Middle frontal gyrus (tissue), 1 donor: ENCODE measurements at regions not wholly inside any gene's neighbourhood (a gene's known extent, or its start where the extent isn't known, plus 50 kb on each side); places are given as distances from the start of the nearest gene placed in this dataset.

Source experiments
- DNase-seq: peaks from one replicate; pipeline ENCODE4 v3.0.0-alpha.2; 2015; ENCODE audit warnings: low spot score; ENCODE audit errors: extremely low spot score

DNA sequence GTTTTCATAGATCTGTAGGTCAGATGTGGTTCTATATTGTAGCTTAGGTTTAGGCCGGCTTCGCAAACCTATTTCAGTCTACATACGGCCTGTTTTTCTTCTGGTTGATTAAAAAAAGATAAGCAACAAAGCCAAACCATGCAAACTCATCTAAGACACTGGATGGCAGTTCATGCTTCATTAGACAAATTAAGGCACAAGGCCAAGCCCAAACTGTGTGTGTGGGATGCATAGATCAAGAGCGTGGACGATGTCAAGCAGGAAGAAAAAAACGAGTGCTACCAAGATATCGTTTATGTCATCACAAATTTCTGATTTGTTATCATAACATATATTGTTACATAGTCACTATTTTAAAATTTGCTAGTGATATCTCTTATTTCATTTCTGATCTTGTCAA is 357.6 kb upstream of the KIRREL3 start:
- no peak for DNase-seq

DNA sequence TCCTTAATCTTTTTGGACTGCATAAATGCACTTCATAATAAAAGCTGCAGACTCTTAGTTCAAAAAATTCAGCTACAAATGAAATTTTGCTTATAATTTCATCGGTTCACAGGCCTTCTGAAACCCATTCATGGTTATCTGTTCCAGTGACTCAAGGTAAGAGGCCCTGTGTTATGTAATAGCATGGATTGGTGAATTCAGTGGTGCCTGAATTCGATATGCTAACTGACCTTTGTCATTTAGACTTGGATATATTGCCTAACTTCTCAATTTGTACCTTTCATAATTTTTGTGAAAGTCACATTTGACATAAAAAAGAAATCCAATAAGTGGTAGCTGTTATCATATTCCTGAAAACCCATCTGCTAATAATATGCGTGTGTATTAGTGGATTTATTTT is 349.9 kb upstream of the KIRREL3 start:
- no peak for DNase-seq

DNA sequence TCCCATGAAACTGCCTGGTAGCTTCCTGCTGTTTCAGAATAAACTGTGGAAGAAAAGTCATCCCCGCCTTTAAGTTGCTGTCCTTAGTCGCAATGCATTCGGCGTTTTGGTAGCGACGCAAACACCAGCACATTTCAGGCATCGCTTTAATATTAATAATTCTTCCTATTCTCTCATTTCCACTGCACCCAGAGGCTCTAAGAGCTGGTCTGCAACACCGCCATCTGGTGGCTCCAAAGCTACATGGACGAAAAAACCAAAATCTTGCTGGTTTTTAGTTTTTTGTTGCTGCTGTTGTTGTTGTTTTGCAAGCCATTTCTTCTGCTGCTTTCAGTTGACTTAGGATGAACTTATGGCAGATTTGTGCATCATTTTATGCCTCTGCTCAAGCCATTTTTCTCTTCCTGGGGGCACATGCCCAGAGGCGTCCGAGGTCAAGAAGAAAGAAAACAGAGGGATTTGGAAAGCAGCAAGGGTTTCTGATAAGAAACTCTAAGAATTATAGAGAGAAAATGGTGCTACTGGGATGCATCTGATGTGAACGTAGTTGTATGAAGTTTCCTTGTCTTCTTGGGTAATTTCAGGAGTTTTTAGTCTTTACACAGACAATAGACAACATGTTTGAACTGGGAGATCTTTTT is 345.4 kb upstream of the KIRREL3 start:
- peak; percentile 63 for DNase-seq

DNA sequence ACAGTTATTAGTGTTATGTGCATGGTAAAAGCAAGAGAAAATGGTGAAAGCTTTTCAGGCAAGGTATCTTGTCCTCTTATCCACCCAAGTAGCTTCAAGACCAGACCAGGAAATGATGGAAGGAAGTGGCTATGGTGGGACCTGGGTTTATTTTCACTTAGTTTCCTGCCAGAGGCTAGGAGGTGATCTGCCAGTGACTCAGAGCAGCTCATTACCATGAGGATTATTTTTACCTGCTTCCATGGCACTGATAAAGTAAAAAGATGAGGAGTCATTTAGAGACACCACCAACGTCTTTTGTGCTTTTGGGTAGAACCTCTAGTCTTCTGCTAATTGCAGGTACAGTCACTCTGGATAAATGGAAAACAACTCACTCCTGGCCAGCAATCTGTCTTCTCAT is 339.9 kb upstream of the KIRREL3 start:
- no peak for DNase-seq

DNA sequence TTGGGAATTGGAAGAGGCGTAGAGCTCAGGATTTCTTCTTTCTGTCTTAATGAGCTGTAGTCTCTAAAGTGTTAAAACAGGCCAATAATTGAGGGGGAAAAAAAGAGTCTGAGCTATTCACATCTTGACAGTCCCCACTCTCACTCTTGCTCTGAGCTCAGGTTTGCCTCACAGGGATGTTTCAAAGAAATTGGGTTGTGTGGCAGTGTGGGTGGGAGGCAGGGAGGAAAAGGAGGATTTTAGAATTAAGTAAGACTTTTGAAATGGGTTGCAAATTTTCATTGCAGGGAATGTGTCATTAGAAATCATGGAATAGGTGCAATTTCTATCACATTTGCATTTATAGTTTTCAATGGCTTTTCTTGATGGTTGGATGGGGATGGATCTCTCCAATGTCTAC is 338.8 kb upstream of the KIRREL3 start:
- DNase-seq: no peak

DNA sequence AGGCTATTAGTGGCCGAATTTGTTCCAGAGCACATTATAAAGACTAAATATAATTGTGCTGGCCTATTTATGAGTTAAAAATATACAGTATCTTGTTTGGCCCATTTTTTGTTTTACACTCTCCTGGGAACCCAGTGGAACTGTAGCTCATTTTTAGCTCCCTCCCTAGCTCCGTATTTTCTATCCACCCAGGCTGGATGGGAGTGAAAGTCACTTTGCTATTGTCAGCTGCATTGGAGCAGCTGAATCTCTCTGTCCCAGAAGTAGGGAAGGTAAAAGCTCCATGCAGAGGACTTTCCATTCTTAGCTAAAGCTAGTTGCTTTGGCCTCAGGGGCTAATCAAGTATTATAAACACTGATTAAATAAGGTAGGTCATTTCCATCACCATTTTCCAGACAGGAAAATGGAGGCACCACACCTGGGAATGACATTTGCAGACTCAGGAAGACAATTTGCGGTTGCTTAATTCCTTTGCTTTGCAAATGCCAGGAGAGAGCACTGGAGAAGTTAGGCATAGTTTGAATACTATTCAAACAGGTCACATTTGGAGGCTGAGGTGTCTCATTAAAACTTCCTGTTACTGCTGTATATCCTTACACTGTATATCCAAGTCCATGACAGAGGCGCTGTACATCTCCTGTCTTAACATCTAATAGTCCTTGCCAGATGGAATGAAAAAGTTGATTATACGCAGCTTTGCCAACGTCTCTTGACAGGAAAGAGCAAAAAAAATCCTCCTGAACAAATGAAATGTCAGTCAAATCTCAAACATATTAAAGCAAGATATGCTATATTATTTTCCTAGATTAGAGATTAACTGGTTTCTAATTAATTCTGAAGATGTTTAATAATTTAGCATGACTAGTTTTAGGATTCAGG is 338.1 kb upstream of the KIRREL3 start:
- DNase-seq: no peak

DNA sequence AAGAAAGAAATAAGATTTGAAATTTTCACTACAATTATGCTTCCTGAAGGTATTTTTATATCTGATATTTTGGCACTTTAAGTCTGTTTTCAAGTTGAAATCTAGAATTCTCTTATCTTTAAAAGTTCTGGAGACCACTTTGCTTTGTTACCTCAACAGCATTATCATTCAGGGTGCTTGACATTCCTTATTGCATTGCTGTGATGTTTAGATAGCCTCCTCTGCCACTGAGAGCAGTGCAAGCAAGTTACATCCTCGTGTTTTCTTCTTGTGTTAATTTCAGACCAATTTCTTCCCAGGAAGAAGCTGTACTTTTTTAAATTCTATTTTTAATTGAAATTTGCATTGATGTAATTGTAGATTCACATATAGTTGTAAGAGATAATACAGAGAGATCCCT is 333.9 kb upstream of the KIRREL3 start:
- no peak for DNase-seq

DNA sequence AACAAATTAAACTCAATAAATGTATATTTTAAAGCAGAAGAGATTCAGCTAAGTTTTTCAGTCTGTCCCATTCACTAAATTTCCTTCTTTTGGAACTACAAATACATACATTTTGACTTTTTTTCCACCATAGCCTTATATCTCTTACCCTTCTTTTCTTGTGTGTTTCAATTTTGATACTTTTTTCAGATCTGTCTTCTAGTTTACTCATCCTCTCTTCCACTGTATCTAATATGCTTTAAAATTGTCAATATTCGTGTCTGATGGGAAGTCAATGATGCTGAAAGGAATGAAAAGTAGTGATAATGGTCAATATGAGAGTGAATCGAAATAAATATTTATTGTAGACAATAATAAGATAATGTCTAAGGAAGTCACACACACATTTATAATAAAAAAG is 332.3 kb upstream of the KIRREL3 start:
- no peak for DNase-seq

DNA sequence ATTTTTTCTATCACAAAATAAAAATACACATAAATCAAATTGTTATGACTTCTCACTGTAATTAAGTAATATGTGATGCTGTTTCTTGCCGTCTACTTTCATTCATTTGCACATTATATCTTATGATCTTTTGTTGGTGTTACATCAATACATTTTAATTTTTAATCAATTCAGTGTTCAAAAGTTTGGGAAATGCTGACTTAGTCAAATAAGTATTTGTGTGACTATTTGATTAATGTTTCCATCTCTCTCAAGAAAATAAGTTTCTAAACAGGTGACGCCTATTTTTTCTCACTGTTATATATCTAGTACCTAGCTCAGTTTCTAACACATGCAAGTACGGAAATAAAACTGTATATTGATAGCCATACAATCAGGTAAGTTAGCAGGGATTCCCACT is 329.5 kb upstream of the KIRREL3 start:
- no peak for DNase-seq

DNA sequence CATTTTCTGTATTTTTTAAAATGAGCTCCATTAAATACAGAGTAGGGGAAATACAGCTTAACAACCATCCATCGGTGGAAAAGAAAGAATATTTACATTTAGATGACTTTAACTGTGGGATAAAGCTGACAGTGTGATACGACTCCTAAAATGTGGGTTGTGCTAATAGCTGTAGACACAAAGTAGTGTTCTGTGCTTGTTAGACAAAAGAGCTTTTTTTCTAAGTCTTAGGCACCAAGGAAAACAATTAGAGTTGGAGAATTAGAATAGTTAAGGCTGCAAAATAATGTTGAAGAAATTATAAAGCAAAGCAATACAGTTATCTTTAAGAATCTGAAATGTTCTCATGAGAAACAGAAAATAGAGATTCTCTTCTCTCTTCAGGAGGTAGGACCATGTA is 307.7 kb upstream of the KIRREL3 start:
- DNase-seq: no peak

DNA sequence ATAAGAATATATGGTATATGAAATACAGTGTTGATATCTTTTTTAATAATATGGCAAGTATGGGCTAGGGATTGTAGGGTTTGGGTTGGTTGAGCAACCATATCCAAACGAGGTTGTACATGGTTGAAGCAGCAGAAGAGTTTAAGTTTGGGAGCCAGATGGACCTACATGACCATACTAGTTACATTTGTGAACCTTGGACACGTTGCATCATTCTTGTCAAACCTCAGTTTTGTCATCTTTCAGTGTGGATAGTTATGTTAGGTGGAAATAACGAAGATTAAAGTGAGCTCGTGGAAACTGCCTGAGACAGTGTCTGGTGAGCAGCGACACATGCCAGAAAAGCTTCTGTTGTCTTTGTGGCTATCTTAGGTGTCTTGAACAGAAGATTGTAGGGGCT is 307.1 kb upstream of the KIRREL3 start:
- no peak for DNase-seq

DNA sequence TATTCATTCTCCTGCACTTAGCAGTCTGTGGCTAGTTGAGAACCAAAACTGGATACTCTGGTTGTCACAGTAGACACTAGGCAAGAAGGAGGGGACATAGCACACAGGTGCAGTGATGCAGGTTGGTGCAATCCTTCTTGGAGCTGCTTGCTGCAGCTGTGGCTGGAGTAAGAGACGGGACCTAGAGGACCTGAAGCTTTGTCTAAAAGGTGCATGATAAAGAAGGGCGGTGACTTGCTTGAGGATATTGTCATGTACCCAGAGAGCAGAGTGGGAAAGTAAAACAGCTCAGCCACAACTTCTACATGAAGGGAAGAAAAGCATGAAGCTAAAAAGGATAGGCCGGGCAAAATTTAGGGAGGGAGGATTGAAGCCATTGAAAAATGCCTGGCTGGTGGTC is 304.1 kb upstream of the KIRREL3 start:
- DNase-seq: no peak

DNA sequence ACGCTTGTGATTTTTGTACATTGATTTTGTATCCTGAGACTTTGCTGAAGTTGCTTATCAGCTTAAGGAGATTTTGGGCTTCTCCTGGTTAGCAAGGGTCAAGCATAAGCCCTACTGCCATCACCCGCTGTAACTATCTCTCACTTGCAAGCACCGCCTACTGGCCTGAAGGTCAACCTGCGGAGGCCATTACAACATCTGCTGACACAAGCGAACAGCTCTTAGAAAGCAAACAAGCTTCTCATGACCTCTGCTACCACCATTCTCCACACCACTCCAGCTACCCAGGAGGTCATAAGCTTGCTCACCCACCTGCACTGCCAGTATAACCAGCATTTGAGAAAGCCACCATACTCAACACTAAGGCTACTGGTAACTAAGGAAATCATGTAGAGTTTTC is 288.4 kb upstream of the KIRREL3 start:
- no peak for DNase-seq

DNA sequence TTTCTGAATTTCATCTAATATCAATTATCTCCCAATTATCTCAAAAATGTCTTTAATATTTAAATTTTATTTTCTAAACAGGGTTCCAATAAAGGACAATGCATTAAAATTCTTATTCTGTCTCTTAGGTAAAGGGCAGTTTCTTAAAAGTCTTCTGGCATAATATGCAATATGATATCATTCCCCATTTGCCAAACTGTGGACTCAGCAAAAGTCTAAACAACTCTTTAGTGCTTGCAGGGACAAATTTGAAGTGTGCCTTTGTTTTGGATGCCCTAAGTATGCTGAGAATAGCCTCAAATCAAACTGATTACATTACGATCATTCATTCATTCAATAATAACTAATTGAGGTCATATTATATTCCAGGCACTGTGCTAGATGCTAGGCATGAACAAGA is 281.0 kb upstream of the KIRREL3 start:
- DNase-seq: no peak

DNA sequence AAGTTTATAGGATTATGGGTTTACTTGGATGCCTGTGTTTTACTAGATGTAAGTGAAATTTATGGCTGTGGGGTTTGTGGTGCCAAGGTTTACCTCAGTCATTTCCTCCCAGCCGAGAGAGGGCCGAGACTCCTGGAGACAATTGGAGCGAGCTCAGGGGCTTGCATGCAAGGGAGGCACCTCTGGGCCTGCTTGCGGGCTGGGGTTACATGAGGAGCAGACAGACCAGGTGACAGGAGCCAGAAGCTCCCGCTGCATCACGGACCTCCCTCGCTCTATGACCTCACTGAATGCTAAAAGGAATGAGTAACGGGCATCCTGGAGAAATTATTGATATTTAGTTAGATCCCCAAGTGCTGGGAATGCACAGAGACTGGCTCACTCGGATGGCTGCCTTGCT is 275.2 kb upstream of the KIRREL3 start:
- no peak for DNase-seq

DNA sequence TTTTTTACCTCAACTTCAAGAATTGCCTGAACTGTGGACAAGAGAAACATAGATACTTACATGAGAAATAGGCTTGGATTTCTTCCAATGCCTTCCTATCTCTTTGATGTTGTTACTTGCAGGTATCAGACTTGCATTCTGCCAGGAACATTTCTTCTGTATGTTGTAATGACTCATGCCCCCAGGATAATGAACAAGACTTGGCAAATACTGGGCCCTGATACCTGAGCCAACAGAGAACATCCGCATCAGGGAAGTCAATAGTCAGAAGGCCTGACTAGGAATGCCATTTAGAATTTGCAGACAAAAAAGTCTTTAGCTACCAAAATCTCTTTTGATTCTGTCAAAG is 273.7 kb upstream of the KIRREL3 start:
- DNase-seq: no peak

DNA sequence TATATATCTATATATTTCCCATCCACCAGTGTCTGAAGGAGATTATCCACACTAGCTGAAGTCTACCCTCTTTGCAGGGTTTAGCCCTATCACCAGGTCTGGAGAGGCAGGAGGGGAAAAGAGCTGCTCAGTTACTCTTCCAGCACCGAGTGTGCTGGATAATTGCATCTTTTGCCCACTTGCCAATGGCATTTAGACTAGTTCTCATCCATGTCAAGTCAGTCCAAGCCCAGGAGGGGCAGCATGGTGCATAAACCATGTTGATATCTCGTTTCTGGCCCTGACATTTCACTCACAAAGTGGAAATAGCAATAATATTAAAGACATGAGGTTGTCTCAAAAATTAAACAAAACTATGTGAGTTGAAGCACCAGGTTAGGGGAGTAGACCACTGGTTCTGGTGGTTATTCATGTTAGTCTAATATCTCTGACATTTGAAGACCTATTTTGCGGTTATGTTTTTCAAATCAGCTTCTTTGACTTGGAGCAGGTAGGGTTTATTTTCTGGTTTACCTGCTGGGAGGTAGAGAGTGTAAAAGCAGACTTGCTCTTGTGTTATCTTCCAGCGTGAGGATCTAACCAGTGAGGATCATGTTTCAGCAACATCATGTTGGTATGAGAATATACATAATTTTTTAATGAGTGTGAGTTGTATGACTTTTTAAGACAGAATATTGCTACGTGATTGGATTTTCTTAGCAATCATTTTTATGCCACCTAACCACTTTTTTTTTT is 273.2 kb upstream of the KIRREL3 start:
- no peak for DNase-seq

DNA sequence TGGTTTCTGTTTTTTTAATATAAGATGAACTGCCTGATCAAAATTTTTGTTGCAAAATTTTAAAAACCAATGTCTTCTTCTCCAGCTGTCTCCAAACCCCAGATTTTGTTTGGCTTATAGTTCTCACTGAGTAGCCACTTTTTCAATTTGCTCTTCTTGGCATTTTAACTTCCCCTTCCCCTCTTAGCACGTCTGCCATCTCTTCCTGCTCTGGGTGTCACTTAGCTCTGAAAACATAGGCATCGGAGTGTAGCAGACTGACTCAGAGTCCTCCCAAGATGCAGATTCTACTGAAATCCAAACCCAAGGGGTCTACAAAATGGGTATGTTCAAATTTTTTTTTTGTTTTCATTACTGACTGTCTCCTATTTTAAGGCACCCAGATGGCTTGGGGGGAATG is 270.3 kb upstream of the KIRREL3 start:
- DNase-seq: no peak

DNA sequence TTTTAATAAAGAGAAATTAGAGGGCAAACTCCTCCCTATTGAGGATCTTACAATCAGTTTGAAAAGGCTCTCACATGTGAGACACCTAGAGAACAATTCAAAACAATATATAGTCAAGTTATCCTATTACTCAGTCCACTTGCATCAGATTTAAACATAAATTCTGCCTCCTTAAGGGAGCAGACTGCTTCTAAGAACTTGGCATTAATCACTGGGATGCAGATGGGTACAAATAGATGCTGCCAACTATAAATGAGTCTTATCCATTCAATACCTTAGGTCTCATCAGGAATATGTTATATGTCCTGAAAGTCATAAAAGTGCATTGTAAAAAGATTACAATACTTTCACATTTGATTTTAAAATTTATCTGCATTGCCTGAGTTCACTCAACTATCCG is 269.3 kb upstream of the KIRREL3 start:
- no peak for DNase-seq

DNA sequence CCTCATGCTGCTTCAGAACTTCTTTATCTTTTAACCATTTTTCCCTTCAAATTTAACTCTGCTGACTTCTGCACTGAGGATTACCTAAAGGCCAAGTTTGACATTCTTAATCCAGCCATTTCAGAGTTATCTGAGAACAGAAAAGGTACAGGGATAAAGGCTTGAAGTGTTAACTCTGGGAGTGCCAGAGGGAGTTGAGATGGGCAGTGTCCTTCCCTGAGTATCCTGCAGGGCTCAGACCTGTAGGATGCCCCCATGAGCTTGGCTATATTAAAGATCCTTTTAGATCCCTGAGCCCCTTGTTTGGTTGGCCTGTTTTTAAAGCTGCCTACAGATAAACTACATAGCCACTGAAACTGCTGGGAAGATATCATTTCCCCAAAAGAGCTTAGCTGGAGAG is 268.4 kb upstream of the KIRREL3 start:
- no peak for DNase-seq

DNA sequence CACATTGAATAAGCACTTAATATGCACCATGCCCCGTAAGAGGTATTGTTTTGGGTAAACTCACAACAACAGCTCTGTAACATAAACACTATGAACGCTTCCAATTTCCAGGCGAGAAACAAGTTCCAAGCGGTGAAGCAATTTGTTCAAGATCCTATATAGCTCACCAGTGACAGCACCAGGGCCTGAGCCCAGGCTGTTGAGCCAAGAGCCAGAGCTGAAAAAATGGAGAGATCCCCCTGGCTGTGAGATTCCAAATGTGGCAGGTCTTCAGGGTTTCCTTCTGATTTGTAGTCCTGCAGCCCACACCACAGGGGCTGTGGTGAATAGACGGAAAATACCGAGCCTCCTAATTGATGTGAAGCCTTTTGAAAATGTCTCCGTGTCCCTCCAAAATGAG is 268.0 kb upstream of the KIRREL3 start:
- DNase-seq: no peak

DNA sequence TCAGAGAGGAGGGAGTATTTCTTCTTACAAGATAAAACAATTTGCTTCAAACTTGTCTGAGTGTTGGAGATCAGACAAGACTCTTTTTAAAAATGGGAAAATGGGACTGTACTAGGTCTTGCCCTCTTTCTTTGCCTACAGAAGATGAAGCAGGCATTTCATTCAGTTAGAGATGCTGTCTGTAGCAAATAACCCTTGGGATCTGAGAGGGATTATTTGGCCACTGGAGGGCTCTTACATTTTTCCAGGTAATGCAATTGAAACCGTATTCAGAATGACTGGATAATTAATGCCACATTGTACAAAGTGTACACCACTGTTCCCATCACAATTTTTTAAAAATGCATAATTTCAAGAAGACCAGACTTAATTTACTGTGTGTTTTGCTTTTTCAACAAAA is 258.5 kb upstream of the KIRREL3 start:
- no peak for DNase-seq

DNA sequence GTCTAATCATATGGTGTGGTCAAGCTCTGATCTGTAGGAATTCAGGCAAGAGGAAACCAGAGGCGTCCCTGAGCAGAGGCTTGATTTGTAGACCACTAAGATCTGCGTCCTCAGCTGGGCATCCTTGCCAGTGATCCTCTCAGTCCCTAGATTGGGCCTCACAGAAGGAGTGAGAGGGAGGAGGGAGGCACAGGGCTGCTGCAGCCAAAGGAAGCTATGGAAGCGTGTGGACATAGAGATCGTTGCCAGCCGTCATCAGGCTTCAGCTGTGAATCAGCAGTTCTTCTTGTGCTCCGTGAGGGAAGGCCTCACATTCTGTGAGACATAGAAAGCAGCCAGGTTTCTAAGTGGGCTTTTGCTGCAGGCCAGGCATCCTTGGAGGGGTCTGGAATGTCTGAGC is 254.6 kb upstream of the KIRREL3 start:
- DNase-seq: no peak
